IPS-18c (cell line): ENCODE measurements at regions not wholly inside any gene's neighbourhood (a gene's known extent, or its start where the extent isn't known, plus 50 kb on each side); places are given as distances from the start of the nearest gene placed in this dataset.

ENCODE experiments used
- H3K4me3 ChIP-seq: 2 replicates; pipeline ENCODE4 v1.7.0; 2013; ENCODE audit warnings: low read depth, mild to moderate bottlenecking, low read length, moderate library complexity; ENCODE audit not compliant: insufficient read depth
- H3K9me3 ChIP-seq: one replicate; pipeline ENCODE4 v1.6.1; 2013; ENCODE audit warnings: mild to moderate bottlenecking, low read length, moderate library complexity; ENCODE audit not compliant: control insufficient read depth, insufficient read depth

- Histone ChIP-seq H3K4me3 (no peak overlapping the region), H3K9me3 (no peaks in the 10 kb centered on the region)
Measured at GRCh38 chr6:93580446-93580845, 161.1 kb upstream of the EPHA7 start.

GRCh38 chr6:93575495-93576267, 156.3 kb upstream of the EPHA7 start:
- no peaks in the 10 kb centered on the region for H3K9me3 ChIP-seq
- no peak overlapping the region for H3K4me3 ChIP-seq

DNA sequence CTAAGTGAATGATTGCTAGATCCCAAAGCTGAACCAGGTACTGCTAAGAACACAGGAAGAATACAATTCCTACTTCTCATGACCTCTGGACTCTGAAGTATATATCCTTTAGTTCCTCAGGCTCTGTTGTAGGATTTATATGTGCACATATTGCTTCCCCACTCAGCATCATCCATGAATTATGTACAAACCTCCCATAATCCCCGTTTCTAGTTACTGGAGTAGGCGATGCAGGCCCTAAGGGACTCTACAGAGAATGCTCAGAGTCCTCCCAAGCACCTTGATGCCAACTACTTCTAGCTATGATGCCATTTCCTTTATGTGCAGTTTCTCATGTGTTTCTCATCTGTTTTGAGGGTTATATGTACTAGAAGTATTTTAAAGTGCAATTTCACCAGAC, 154.9 kb upstream of the EPHA7 start:
- H3K4me3 ChIP-seq: no peak overlapping the region
- H3K9me3 ChIP-seq: no peaks in the 10 kb centered on the region

GRCh38 chr6:93571346-93571745, 152.0 kb upstream of the EPHA7 start:
- H3K9me3 ChIP-seq: no peaks in the 10 kb centered on the region
- H3K4me3 ChIP-seq: no peak overlapping the region

GRCh38 chr6:93568169-93568568, 148.8 kb upstream of the EPHA7 start:
- Histone ChIP-seq H3K4me3 (no peak overlapping the region), H3K9me3 (no peaks in the 10 kb centered on the region)

DNA sequence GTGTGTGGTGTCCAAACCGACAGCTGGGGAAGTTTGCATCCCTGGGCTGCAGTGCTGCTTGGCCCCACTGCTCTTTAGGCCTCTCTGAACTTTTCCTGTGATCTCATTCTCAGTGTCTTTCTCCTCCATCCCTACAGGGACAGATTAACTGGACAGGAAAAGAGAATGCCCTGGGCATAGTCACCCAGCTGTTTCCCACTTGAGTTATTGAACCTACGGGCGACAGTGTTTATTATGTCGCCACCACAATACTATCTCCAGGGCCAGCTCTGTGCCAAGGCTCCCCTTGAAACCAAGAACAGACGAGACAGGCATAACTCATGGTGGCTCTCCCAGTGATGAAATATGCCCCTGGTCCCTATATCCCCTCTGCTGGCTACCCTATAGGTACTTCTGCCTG, 147.8 kb upstream of the EPHA7 start:
- H3K4me3 ChIP-seq: no peak overlapping the region
- H3K9me3 ChIP-seq: no peaks in the 10 kb centered on the region

- Histone ChIP-seq H3K4me3 (no peak overlapping the region), H3K9me3 (no peaks in the 10 kb centered on the region)
Measured at GRCh38 chr6:93566285-93566684, 146.9 kb upstream of the EPHA7 start.

GRCh38 chr6:93562582-93562981, 143.2 kb upstream of the EPHA7 start:
- H3K4me3 ChIP-seq: no peak overlapping the region

GRCh38 chr6:93555292-93555691, 135.9 kb upstream of the EPHA7 start:
- no peak overlapping the region for H3K4me3 ChIP-seq
- no peaks in the 10 kb centered on the region for H3K9me3 ChIP-seq

More at GRCh38 chr6:93562582-93562981, 143.2 kb upstream of the EPHA7 start:
- no peaks in the 10 kb centered on the region for H3K9me3 ChIP-seq

DNA sequence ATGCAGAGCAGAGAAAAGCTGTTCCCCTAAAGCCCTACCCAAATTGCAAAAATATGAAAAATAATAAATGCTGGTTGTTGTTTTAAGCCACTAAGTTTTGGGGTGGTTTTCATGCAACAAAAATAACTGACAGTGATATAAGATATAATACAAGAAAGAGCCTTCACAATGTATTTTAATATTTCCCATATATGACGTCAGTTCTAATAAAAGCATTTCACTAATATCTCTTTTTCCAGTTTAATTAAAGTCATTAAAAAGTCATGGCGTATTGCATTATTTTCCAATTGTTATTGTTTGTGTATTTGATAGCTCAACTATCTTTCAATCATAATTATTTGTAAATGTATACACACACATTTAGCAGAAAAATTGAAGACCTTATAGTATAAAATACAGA, 134.7 kb upstream of the EPHA7 start:
- no peaks in the 10 kb centered on the region for H3K9me3 ChIP-seq
- no peak overlapping the region for H3K4me3 ChIP-seq

GRCh38 chr6:93550551-93551276, 131.4 kb upstream of the EPHA7 start:
- Histone ChIP-seq H3K4me3 (no peak overlapping the region), H3K9me3 (peaks cover 2% of the 10 kb centered on the region)

GRCh38 chr6:93549868-93550267, 130.5 kb upstream of the EPHA7 start:
- no peak overlapping the region for H3K4me3 ChIP-seq
- H3K9me3 ChIP-seq: peaks cover 2% of the 10 kb centered on the region

- no peak overlapping the region for H3K4me3 ChIP-seq
- no peaks in the 10 kb centered on the region for H3K9me3 ChIP-seq
Measured at GRCh38 chr6:93524671-93525451, 105.5 kb upstream of the EPHA7 start.

DNA sequence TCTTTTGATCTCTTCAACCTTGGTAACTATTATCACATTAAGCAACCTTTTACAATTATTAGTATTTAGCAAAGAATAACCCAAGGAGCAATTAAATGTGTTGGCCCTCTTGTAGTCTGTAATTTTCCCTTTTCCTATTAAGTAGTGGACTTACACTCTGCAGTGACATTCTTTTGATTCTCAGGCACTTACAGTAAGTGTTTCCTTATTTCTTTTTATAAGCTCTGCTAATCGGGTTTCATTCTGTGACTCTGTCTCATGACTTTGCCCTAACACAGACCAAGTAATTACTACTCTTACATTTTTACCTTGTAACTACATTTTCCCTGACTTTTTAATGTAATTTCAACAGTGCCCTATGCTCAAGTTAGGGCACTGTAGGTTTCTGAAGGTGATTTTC, 104.0 kb upstream of the EPHA7 start:
- no peak overlapping the region for H3K4me3 ChIP-seq
- H3K9me3 ChIP-seq: no peaks in the 10 kb centered on the region

DNA sequence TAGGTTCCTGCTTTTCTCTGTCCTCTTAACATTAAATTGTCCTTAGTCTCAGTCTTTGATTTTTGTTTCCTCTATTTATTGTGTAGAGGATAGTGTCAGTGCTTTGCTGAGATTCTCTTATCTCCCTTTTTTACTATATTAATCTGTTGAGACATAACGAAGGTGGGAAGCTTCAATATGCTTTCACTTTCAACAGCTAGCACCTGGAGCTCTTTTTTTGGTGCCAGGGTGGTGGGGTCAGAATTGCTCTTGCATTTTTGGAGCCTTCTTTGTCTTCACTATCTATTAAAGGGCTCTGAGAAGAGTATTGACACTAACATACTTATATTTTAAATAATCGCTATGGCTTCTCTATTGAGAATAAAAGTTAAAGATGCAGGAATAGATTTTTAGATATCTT, 97.1 kb upstream of the EPHA7 start:
- H3K4me3 ChIP-seq: no peak overlapping the region
- no peaks in the 10 kb centered on the region for H3K9me3 ChIP-seq

GRCh38 chr6:93515736-93516135, 96.4 kb upstream of the EPHA7 start:
- Histone ChIP-seq H3K9me3 (no peaks in the 10 kb centered on the region), H3K4me3 (no peak overlapping the region)

GRCh38 chr6:93498713-93499112, 79.4 kb upstream of the EPHA7 start:
- Histone ChIP-seq H3K4me3 (no peak overlapping the region), H3K9me3 (no peaks in the 10 kb centered on the region)

- H3K4me3 ChIP-seq: no peak overlapping the region
- H3K9me3 ChIP-seq: no peaks in the 10 kb centered on the region
Measured at GRCh38 chr6:93496548-93496947, 77.2 kb upstream of the EPHA7 start.
